Ascending aorta (tissue), 2 donors: ENCODE measurements at regions not wholly inside any gene's neighbourhood (a gene's known extent, or its start where the extent isn't known, plus 50 kb on each side); places are given as distances from the start of the nearest gene placed in this dataset.

Source experiments
- DNase-seq, 2 donors: peaks; one replicate each; pipeline ENCODE4 v3.0.0-alpha.2; 2019; ENCODE audit warnings: low spot score in 2 of 2
- H3K27ac ChIP-seq, 2 donors: fragments of 200-600 bp; sonication (generic); one replicate each; pipeline ENCODE4 v1.5.1; 2016 to 2017; ENCODE audit warnings: mild to moderate bottlenecking in 1 of 2
- H3K27me3 ChIP-seq: fragments of 200-600 bp; sonication (generic); one replicate; pipeline ENCODE4 v1.5.1; 2017
- H3K36me3 ChIP-seq, 2 donors: fragments of 200-600 bp; sonication (generic); one replicate each; pipeline ENCODE4 v1.5.1; 2016
- H3K4me1 ChIP-seq, 2 donors: fragments of 200-600 bp; sonication (generic); one replicate each; pipeline ENCODE4 v1.5.1; 2016 to 2017; ENCODE audit warnings: mild to moderate bottlenecking in 1 of 2
- H3K4me3 ChIP-seq, 2 donors: fragments of 200-600 bp; sonication (generic); one replicate each; pipeline ENCODE4 v1.5.1; 2016 to 2017; ENCODE audit warnings: mild to moderate bottlenecking in 1 of 2
- H3K9me3 ChIP-seq, 2 donors: fragments of 200-600 bp; sonication (generic); one replicate each; pipeline ENCODE4 v1.5.1; 2016
- intact Hi-C: fragments of 100-400 bp; cut with DNase I; formaldehyde crosslinking; loops from one replicate; pipeline ENCODE4 v1.15.1; 2023
- TF ChIP-seq, protein P1 (sequence below), 3 experiments: fragments of 200-600 bp in 2 of 3; fragments of 450-650 bp in 1 of 3; sonication (generic) in 2 of 3; IDR thresholded peaks; one replicate each; pipeline ENCODE4 v1.5.1; 2016 to 2019; ENCODE audit warnings: antibody characterized with exemption in 3 of 3, mild to moderate bottlenecking in 1 of 3, moderate library complexity in 1 of 3

DNA sequence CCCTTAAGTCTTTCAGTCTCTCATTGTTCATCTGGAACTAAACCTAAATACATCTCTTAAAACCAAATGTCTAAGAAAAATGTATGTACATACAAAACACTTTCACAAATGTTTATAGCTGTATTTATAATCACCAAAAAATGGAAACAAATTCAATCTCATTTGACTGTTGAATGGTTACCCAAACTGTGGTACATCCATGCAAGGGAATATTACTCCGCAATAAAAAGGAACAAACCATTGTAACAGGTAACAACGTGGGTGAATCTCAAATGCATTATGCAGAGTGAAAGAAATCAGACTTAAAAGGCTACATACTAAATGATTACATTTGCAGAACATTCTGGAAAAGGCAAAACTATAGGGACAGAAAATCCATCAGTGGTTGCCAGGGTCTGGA, 425.2 kb downstream of the COG6 start:
- Histone ChIP-seq H3K36me3 (no peaks in the 10 kb centered on the region), H3K27me3 (no peaks in the 10 kb centered on the region), H3K4me1 (no peaks in the 10 kb centered on the region), H3K4me3 (no peak overlapping the region), H3K27ac (no peak overlapping the region), H3K9me3 (no peaks in the 10 kb centered on the region)
- TF ChIP-seq, protein P1, sequence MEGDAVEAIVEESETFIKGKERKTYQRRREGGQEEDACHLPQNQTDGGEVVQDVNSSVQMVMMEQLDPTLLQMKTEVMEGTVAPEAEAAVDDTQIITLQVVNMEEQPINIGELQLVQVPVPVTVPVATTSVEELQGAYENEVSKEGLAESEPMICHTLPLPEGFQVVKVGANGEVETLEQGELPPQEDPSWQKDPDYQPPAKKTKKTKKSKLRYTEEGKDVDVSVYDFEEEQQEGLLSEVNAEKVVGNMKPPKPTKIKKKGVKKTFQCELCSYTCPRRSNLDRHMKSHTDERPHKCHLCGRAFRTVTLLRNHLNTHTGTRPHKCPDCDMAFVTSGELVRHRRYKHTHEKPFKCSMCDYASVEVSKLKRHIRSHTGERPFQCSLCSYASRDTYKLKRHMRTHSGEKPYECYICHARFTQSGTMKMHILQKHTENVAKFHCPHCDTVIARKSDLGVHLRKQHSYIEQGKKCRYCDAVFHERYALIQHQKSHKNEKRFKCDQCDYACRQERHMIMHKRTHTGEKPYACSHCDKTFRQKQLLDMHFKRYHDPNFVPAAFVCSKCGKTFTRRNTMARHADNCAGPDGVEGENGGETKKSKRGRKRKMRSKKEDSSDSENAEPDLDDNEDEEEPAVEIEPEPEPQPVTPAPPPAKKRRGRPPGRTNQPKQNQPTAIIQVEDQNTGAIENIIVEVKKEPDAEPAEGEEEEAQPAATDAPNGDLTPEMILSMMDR (IDR thresholded peaks at IDR 0.05), result no peak
- intact Hi-C loops, result no loop called here
- no peak for DNase-seq

DNA sequence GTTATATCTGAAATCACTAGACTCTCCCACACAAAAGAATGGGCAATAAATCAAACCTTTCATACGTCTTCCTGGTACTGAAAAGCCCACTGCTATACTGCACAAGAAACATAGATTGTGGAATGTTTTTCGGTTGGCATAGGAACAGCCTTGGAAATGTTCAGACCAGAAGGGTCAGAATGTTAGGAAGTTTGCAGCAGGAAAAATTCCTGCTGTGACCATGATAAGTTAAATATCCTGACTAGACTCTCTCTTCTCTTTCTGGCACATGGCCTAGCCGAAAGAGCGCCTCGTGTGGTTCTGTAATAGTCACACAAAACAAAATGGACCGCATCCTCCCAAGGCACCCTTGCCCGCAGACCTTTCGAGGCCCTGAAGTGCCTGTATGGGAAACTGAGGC, 427.2 kb downstream of the COG6 start:
- no peak overlapping the region for H3K27ac ChIP-seq
- no peaks in the 10 kb centered on the region for H3K4me1 ChIP-seq
- TF ChIP-seq, protein P1 (IDR thresholded peaks at IDR 0.05), result no peak
- intact Hi-C loops, result no loop called here
- H3K27me3 ChIP-seq, result no peaks in the 10 kb centered on the region
- no peaks in the 10 kb centered on the region for H3K36me3 ChIP-seq
- H3K4me3 ChIP-seq, result no peak overlapping the region
- H3K9me3 ChIP-seq, result no peaks in the 10 kb centered on the region
- DNase-seq, result peak in 1 of 2 donors; percentile 58

DNA sequence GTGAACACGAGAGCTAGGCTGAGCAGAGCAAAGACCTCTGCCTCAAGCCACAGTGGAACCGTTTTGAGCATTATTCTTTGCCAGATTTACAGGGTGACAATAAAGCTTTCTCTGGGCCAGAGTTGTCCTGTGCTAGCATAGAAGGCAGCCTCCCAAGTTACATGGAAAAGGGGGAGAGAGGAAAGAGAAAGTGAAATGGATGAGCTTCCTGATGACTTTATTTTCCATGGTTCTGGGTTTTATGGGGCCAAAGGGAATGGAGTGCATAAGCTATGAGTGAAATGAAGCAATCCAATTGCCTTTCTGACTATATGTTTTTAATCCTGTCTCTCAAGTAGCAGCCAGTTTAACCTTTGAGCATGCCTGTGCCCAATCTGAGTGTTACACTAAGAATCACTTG, 428.4 kb downstream of the COG6 start:
- TF ChIP-seq, protein P1 (IDR thresholded peaks at IDR 0.05), result no peak
- no peaks in the 10 kb centered on the region for H3K4me1 ChIP-seq
- no peak overlapping the region for H3K4me3 ChIP-seq
- DNase-seq, result peak in 1 of 2 donors; percentile 3
- intact Hi-C loops, result no loop called here
- H3K36me3 ChIP-seq, result no peaks in the 10 kb centered on the region
- H3K9me3 ChIP-seq, result no peaks in the 10 kb centered on the region
- H3K27me3 ChIP-seq, result no peaks in the 10 kb centered on the region
- no peak overlapping the region for H3K27ac ChIP-seq

DNA sequence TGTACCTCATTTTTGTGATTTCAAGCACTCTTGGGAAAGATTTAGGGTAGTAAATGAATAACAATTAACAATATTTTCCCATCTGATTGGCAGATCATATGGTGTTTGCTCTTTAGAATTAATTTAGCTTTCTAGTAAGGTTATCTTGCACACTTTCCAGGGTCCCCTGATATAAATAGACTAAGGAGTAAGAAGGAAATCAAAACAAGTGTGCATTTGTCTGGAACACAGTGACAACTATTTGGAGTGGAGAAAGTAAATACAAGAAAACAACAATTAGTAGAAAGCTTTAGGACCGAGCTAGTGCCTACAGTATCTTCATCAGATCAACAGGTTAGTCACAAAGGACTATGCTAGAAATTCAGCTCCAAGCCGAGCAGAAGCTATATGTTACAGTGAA, 429.5 kb downstream of the COG6 start:
- Histone ChIP-seq H3K9me3 (no peaks in the 10 kb centered on the region), H3K4me3 (no peak overlapping the region), H3K27ac (no peak overlapping the region), H3K36me3 (no peaks in the 10 kb centered on the region), H3K4me1 (no peaks in the 10 kb centered on the region), H3K27me3 (no peaks in the 10 kb centered on the region)
- intact Hi-C loops, result no loop called here
- DNase-seq, result no peak
- TF ChIP-seq, protein P1 (IDR thresholded peaks at IDR 0.05), result no peak

DNA sequence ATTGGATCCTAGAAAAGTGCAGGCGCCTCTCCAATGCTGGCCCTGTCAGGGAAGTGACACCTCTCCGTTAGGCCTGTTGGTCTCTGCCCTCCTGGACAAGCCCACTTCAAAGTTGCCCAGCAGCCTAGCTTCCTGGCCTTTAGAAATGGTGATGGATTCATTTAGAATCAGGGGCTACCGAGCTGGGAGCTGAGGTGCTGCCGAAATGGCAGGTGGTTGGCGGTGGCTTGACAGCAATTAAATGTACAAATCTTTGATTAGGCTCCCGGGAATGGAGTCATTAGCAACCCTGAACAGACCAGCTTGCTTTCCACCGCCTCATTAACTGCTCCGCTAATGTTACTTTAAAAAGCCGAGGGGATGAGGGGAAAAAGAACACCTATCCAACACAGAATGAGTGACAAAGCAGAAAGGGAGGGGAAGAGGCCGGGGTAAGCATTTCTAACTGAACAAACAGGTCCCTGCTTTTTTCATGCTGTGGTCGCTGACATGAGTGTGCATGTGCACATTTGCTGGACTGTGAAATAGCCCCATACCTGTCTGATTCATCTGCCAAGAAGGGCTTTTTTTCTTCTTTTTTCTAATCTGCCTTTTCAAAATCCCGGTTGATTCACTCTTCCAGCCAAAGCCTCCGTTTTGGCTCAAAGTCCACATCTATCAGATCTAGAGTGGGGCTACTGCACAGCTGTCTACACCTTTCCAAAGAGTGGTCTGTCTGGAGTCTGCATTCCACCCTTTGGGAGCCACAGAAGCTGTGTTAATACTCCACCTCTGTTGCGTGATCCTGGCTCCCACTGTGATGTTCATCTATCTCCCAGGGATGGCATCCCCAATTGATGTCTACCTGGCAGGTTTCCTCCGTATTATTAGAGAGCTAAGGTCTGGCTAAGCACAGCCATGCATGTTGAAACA, 431.9 kb downstream of the COG6 start:
- Histone ChIP-seq H3K9me3 (no peaks in the 10 kb centered on the region), H3K27me3 (no peaks in the 10 kb centered on the region), H3K4me3 (no peak overlapping the region), H3K27ac (no peak overlapping the region), H3K4me1 (no peaks in the 10 kb centered on the region), H3K36me3 (no peaks in the 10 kb centered on the region)
- TF ChIP-seq, protein P1 (IDR thresholded peaks at IDR 0.05), result no peak
- intact Hi-C loops, result no loop called here
- no peak for DNase-seq
